Left lung (tissue), 4 donors: ENCODE measurements at regions not wholly inside any gene's neighbourhood (a gene's known extent, or its start where the extent isn't known, plus 50 kb on each side); places are given as distances from the start of the nearest gene placed in this dataset.

Source experiments
- ATAC-seq: fragments of 200-7000 bp; cut with Tn5 transposase; one replicate; pipeline ENCODE4 v1.9.1; 2020; ENCODE audit warnings: moderate library complexity
- DNase-seq, 4 donors: peaks; one replicate each; pipeline ENCODE4 v3.0.0-alpha.2; 2013 to 2020
- H3K27ac ChIP-seq, 2 donors: fragments of 200-600 bp; sonication (generic) in 1 of 2; one replicate each; pipeline versions ENCODE4 v1.5.0 to v1.8.0; 2020 to 2021
- H3K27me3 ChIP-seq, 2 donors: fragments of 200-600 bp; sonication (generic) in 1 of 2; one replicate each; pipeline versions ENCODE4 v1.5.0 to v1.8.0; 2020 to 2021
- H3K36me3 ChIP-seq, 2 donors: fragments of 200-600 bp; sonication (generic) in 1 of 2; one replicate each; pipeline versions ENCODE4 v1.5.0 to v1.8.0; 2020 to 2021
- H3K4me1 ChIP-seq, 2 donors: fragments of 200-600 bp; one replicate each; pipeline ENCODE4 v1.8.0; 2021
- H3K4me3 ChIP-seq, 2 donors: fragments of 200-600 bp; sonication (generic) in 1 of 2; one replicate each; pipeline versions ENCODE4 v1.5.0 to v1.8.0; 2020 to 2021; ENCODE audit warnings: mild to moderate bottlenecking in 1 of 2
- H3K9me3 ChIP-seq, 2 donors: fragments of 200-600 bp; sonication (generic) in 1 of 2; one replicate each; pipeline versions ENCODE4 v1.5.0 to v1.8.0; 2020 to 2021
- CTCF ChIP-seq, 2 donors: fragments of 200-600 bp; sonication (generic) in 1 of 2; IDR thresholded peaks; one replicate each; pipeline versions ENCODE4 v1.5.0 to v1.8.0; 2021; ENCODE audit warnings: antibody characterized with exemption in 2 of 2
- intact Hi-C, 2 donors: fragments of 100-400 bp; cut with DNase I; formaldehyde crosslinking; loops; one replicate each; pipeline versions ENCODE4 v1.11.2 to v1.14.2; 2022
- donor health status: DM: no; HTN: yes; CAD: no.
- donor health status: DM: no; HTN: no; CAD: no.

GRCh38 chr3:76724075-76724474 lies 315.8 kb upstream of the ROBO2 start:
- no peaks in the 10 kb centered on the region for H3K9me3 ChIP-seq
- no peaks in the 10 kb centered on the region for H3K36me3 ChIP-seq
- H3K27ac ChIP-seq, result no peak overlapping the region
- no peaks in the 10 kb centered on the region for H3K27me3 ChIP-seq
- ATAC-seq (no peak), DNase-seq (no peak)
- intact Hi-C loops, result no loop called here
- no peak overlapping the region for H3K4me3 ChIP-seq
- TF ChIP-seq CTCF (IDR thresholded peaks at IDR 0.05), result no peak
- no peaks in the 10 kb centered on the region for H3K4me1 ChIP-seq

- H3K27me3 ChIP-seq, result no peaks in the 10 kb centered on the region
- intact Hi-C loops, result no loop called here
- no peaks in the 10 kb centered on the region for H3K36me3 ChIP-seq
- no peak overlapping the region for H3K27ac ChIP-seq
- DNase-seq (no peak), ATAC-seq (no peak)
- TF ChIP-seq CTCF (IDR thresholded peaks at IDR 0.05), result no peak
- H3K9me3 ChIP-seq, result no peaks in the 10 kb centered on the region
- H3K4me1 ChIP-seq, result no peaks in the 10 kb centered on the region
- H3K4me3 ChIP-seq, result no peak overlapping the region
Observed at GRCh38 chr3:76724706-76725105, 315.2 kb upstream of the ROBO2 start.

GRCh38 chr3:76726034-76726433 lies 313.9 kb upstream of the ROBO2 start:
- ATAC-seq, result no peak
- intact Hi-C loops, result no loop called here
- no peak overlapping the region for H3K27ac ChIP-seq
- H3K36me3 ChIP-seq, result no peaks in the 10 kb centered on the region
- H3K9me3 ChIP-seq, result no peaks in the 10 kb centered on the region
- no peak overlapping the region for H3K4me3 ChIP-seq
- no peaks in the 10 kb centered on the region for H3K27me3 ChIP-seq
- DNase-seq, result no peak
- H3K4me1 ChIP-seq, result no peaks in the 10 kb centered on the region
- no peak for TF ChIP-seq CTCF (IDR thresholded peaks at IDR 0.05)

GRCh38 chr3:76728426-76728825 lies 311.5 kb upstream of the ROBO2 start:
- no peak for ATAC-seq
- intact Hi-C loops, result no loop called here
- Histone ChIP-seq H3K4me3 (no peak overlapping the region), H3K27ac (no peak overlapping the region), H3K4me1 (no peaks in the 10 kb centered on the region), H3K9me3 (no peaks in the 10 kb centered on the region), H3K36me3 (no peaks in the 10 kb centered on the region), H3K27me3 (no peaks in the 10 kb centered on the region)
- no peak for DNase-seq
- no peak for TF ChIP-seq CTCF (IDR thresholded peaks at IDR 0.05)

- Histone ChIP-seq H3K27me3 (no peaks in the 10 kb centered on the region), H3K36me3 (no peaks in the 10 kb centered on the region), H3K9me3 (peaks cover 0 to 7% of the 10 kb centered on the region in 2 donors), H3K4me3 (no peak overlapping the region), H3K4me1 (no peaks in the 10 kb centered on the region), H3K27ac (no peak overlapping the region)
- no peak for ATAC-seq
- no peak for DNase-seq
- TF ChIP-seq CTCF (IDR thresholded peaks at IDR 0.05), result no peak
- intact Hi-C loops, result no loop called here
Observed at GRCh38 chr3:76731471-76731870, 308.4 kb upstream of the ROBO2 start.
